Right atrium auricular region (tissue), 2 donors: ENCODE measurements at regions not wholly inside any gene's neighbourhood (a gene's known extent, or its start where the extent isn't known, plus 50 kb on each side); places are given as distances from the start of the nearest gene placed in this dataset.
"Not testable (repeated sequence)": the region's sequence is repeated elsewhere in the genome, so short reads cannot be mapped to it uniquely, and the experiment has no call there.

Source experiments
- DNase-seq: peaks from one replicate; pipeline ENCODE4 v3.0.0-alpha.2; 2019; ENCODE audit warnings: low spot score
- H3K27ac ChIP-seq, 2 donors: fragments of 200-600 bp; sonication (generic); 1 replicate in 1 of 2; 2 replicates in 1 of 2; pipeline ENCODE4 v1.5.1; 2016 to 2019
- H3K27me3 ChIP-seq, 2 donors: fragments of 200-600 bp; sonication (generic); one replicate each; pipeline versions ENCODE4 v1.5.1 to v1.6.0; 2017 to 2019
- H3K36me3 ChIP-seq: fragments of 200-600 bp; sonication (generic); one replicate; pipeline ENCODE4 v1.5.1; 2016
- H3K4me1 ChIP-seq, 2 donors: fragments of 200-600 bp; sonication (generic); one replicate each; pipeline versions ENCODE4 v1.5.1 to v1.6.0; 2017 to 2019
- H3K4me3 ChIP-seq, 2 donors: fragments of 200-600 bp; sonication (generic); 1 replicate in 1 of 2; 2 replicates in 1 of 2; pipeline ENCODE4 v1.5.1; 2017 to 2019; ENCODE audit warnings: mild to moderate bottlenecking in 1 of 2, moderate library complexity in 1 of 2
- H3K9me3 ChIP-seq, 2 donors: fragments of 200-600 bp; sonication (generic); one replicate each; pipeline ENCODE4 v1.5.1; 2019
- CTCF ChIP-seq, 2 donors: fragments of 200-600 bp; sonication (generic); IDR thresholded peaks; one replicate each; pipeline ENCODE4 v1.5.1; 2019; ENCODE audit warnings: antibody characterized with exemption in 2 of 2

GRCh38 chr4:75422998-75423397 is 91.2 kb downstream of the RCHY1 start:
- DNase-seq, result no peak
- H3K36me3 ChIP-seq, result no peaks in the 10 kb centered on the region
- no peaks in the 10 kb centered on the region for H3K9me3 ChIP-seq
- no peaks in the 10 kb centered on the region for H3K4me1 ChIP-seq
- H3K27ac ChIP-seq, result no peak overlapping the region
- TF ChIP-seq CTCF (IDR thresholded peaks at IDR 0.05), result no peak
- no peaks in the 10 kb centered on the region for H3K27me3 ChIP-seq
- H3K4me3 ChIP-seq, result no peak overlapping the region

GRCh38 chr4:75412746-75413145 is 101.5 kb downstream of the RCHY1 start:
- H3K9me3 ChIP-seq, result peaks cover 0 to 13% of the 10 kb centered on the region in 2 donors
- no peak overlapping the region for H3K4me3 ChIP-seq
- TF ChIP-seq CTCF (IDR thresholded peaks at IDR 0.05), result no peak
- no peaks in the 10 kb centered on the region for H3K4me1 ChIP-seq
- H3K27me3 ChIP-seq, result no peaks in the 10 kb centered on the region
- no peak overlapping the region for H3K27ac ChIP-seq
- H3K36me3 ChIP-seq, result no peaks in the 10 kb centered on the region
- no peak for DNase-seq

- H3K4me3 ChIP-seq, result no peak overlapping the region
- H3K27me3 ChIP-seq, result no peaks in the 10 kb centered on the region
- no peak for DNase-seq
- no peak overlapping the region for H3K27ac ChIP-seq
- no peaks in the 10 kb centered on the region for H3K36me3 ChIP-seq
- no peak for TF ChIP-seq CTCF (IDR thresholded peaks at IDR 0.05)
- no peaks in the 10 kb centered on the region for H3K4me1 ChIP-seq
- no peaks in the 10 kb centered on the region for H3K9me3 ChIP-seq
Measured at GRCh38 chr4:75398501-75398900, 115.7 kb downstream of the RCHY1 start.

GRCh38 chr4:75391489-75392166 is 122.6 kb downstream of the RCHY1 start:
- Histone ChIP-seq H3K27me3 (no peaks in the 10 kb centered on the region), H3K4me3 (no peak overlapping the region), H3K36me3 (no peaks in the 10 kb centered on the region), H3K4me1 (no peaks in the 10 kb centered on the region), H3K9me3 (no peaks in the 10 kb centered on the region), H3K27ac (no peak overlapping the region)
- no peak for TF ChIP-seq CTCF (IDR thresholded peaks at IDR 0.05)
- DNase-seq, result no peak

GRCh38 chr4:75386426-75386825 is 127.8 kb downstream of the RCHY1 start:
- not testable (repeated sequence) for H3K36me3 ChIP-seq, H3K4me1 ChIP-seq, DNase-seq, H3K4me3 ChIP-seq, H3K27me3 ChIP-seq, H3K9me3 ChIP-seq, H3K27ac ChIP-seq

GRCh38 chr4:75385106-75385505 is 129.1 kb downstream of the RCHY1 start:
- no peak for TF ChIP-seq CTCF (IDR thresholded peaks at IDR 0.05)

More at GRCh38 chr4:75385106-75385505, 129.1 kb downstream of the RCHY1 start:
- peaks cover 0 to 5% of the 10 kb centered on the region in 2 donors for H3K9me3 ChIP-seq
- H3K4me3 ChIP-seq, result no peak overlapping the region
- H3K27ac ChIP-seq, result no peak overlapping the region
- no peaks in the 10 kb centered on the region for H3K36me3 ChIP-seq
- H3K4me1 ChIP-seq, result no peaks in the 10 kb centered on the region
- no peaks in the 10 kb centered on the region for H3K27me3 ChIP-seq
- no peak for DNase-seq
